H1 (cell line): ENCODE measurements at regions not wholly inside any gene's neighbourhood (a gene's known extent, or its start where the extent isn't known, plus 50 kb on each side); places are given as distances from the start of the nearest gene placed in this dataset.

Experiments
- CHD1 ChIP-seq: IDR thresholded peaks from 2 replicates; pipeline ENCODE4 v1.6.1; 2012; ENCODE audit warnings: low read depth, low read length, improper control_type of control experiment
- FOSL1 ChIP-seq: IDR thresholded peaks from 2 replicates; pipeline ENCODE4 v1.6.1; 2011; ENCODE audit warnings: mild to moderate bottlenecking, low read depth, low read length, moderate library complexity; ENCODE audit not compliant: insufficient read depth
- KDM1A ChIP-seq: fragments of 200-600, 300-600 bp; sonication (generic); IDR thresholded peaks from 2 replicates; pipeline ENCODE4 v1.7.1; 2016; ENCODE audit warnings: mild to moderate bottlenecking, low read length, borderline replicate concordance
- POLR2AphosphoS5 ChIP-seq: IDR thresholded peaks from 2 replicates; pipeline ENCODE4 v1.6.1; 2011; ENCODE audit warnings: low read depth, low read length
- RBBP5 ChIP-seq: IDR thresholded peaks from 2 replicates; pipeline ENCODE4 v1.7.1; 2012; ENCODE audit warnings: low read depth, mild to moderate bottlenecking, inconsistent platforms, low read length, moderate library complexity, borderline replicate concordance
- RNF2 ChIP-seq: fragments of 200-900, 300-1000 bp; sonication (generic); IDR thresholded peaks from 2 replicates; pipeline ENCODE4 v1.7.1; 2016; ENCODE audit warnings: borderline replicate concordance, low read depth, mild to moderate bottlenecking, antibody characterized with exemption, low read length; ENCODE audit not compliant: poor library complexity, severe bottlenecking; ENCODE audit errors: missing control alignments
- SP4 ChIP-seq: IDR thresholded peaks from 2 replicates; pipeline ENCODE4 v1.6.1; 2012; ENCODE audit warnings: low read length, inconsistent platforms
- TF ChIP-seq, protein P1 (sequence below): IDR thresholded peaks from 2 replicates; pipeline ENCODE4 v1.6.1; 2012; ENCODE audit warnings: inconsistent platforms

DNA sequence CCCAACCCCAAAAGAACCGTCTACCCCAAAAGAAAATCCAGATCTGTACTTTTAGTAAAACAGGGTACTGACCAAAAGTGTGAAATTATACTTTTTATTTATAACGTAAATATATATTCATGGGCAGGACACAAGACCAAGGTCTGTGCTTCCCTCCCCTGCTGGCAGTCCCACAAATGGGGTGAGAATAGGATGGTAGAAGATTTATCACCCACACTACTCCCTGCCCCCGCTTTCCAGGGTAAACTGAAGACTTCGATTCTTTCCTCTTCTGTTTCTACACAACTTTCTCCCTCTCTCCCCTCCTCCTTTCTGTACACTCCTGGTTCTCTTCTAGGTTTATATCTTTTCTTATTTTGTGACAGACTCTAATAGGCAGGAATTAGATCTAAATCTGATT, 79.7 kb downstream of the MDH1 start (continued):
- TF ChIP-seq RNF2 (no peak), SP4 (no peak), KDM1A (no peak), FOSL1 (no peak), POLR2AphosphoS5 (no peak), CHD1 (no peak), RBBP5 (no peak)
- TF ChIP-seq, protein P1, sequence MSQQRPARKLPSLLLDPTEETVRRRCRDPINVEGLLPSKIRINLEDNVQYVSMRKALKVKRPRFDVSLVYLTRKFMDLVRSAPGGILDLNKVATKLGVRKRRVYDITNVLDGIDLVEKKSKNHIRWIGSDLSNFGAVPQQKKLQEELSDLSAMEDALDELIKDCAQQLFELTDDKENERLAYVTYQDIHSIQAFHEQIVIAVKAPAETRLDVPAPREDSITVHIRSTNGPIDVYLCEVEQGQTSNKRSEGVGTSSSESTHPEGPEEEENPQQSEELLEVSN: no peak
